IPS-20b (cell line): ENCODE measurements at regions not wholly inside any gene's neighbourhood (a gene's known extent, or its start where the extent isn't known, plus 50 kb on each side); places are given as distances from the start of the nearest gene placed in this dataset.

Experiments used
- H3K27ac ChIP-seq: one replicate; pipeline ENCODE4 v1.5.1; 2013; ENCODE audit warnings: low read length
- H3K27me3 ChIP-seq: 2 replicates; pipeline ENCODE4 v1.6.1; 2013; ENCODE audit warnings: mild to moderate bottlenecking, low read length, inconsistent platforms; ENCODE audit not compliant: insufficient read depth
- H3K36me3 ChIP-seq: 2 replicates; pipeline ENCODE4 v1.6.1; 2013; ENCODE audit warnings: low read depth, mild to moderate bottlenecking, inconsistent platforms, low read length, moderate library complexity; ENCODE audit not compliant: insufficient read depth
- H3K4me1 ChIP-seq: 2 replicates; pipeline ENCODE4 v1.6.1; 2013; ENCODE audit warnings: mild to moderate bottlenecking, control low read depth, inconsistent platforms, low read length, moderate library complexity; ENCODE audit not compliant: insufficient read depth
- H3K4me3 ChIP-seq: 2 replicates; pipeline ENCODE4 v1.5.1; 2013; ENCODE audit warnings: mild to moderate bottlenecking, low read length, inconsistent platforms
- H3K9ac ChIP-seq: 2 replicates; pipeline ENCODE4 v1.6.1; 2013; ENCODE audit warnings: low read depth, mild to moderate bottlenecking, inconsistent platforms, low read length, moderate library complexity
- H3K9me3 ChIP-seq: 2 replicates; pipeline ENCODE4 v1.6.1; 2013; ENCODE audit warnings: mild to moderate bottlenecking, low read depth, low read length, inconsistent platforms; ENCODE audit not compliant: insufficient read depth

DNA sequence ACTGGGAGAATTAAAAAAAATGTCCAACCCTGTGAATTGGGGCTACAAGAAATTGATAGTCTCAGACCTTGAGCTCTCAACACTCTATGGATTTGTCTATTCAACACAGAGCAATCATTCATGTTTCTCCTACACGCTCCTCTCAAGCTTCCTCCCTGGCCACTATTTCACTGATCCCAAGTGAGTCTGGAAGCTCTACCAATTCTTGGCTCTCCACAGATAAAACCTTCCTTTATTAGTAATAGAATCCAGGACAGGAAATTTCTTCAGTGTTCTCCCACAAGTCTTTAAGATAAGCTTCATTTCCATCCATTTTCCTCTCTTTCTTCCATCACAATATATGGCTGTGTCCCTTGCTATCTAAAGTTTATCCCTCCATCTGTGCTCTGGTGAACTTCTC is 215.1 kb upstream of the PAPPA start:
- Histone ChIP-seq H3K27ac (no peak overlapping the region), H3K27me3 (no peaks in the 10 kb centered on the region), H3K36me3 (no peaks in the 10 kb centered on the region), H3K9ac (no peak overlapping the region), H3K4me1 (no peaks in the 10 kb centered on the region), H3K4me3 (no peak overlapping the region), H3K9me3 (no peaks in the 10 kb centered on the region)

DNA sequence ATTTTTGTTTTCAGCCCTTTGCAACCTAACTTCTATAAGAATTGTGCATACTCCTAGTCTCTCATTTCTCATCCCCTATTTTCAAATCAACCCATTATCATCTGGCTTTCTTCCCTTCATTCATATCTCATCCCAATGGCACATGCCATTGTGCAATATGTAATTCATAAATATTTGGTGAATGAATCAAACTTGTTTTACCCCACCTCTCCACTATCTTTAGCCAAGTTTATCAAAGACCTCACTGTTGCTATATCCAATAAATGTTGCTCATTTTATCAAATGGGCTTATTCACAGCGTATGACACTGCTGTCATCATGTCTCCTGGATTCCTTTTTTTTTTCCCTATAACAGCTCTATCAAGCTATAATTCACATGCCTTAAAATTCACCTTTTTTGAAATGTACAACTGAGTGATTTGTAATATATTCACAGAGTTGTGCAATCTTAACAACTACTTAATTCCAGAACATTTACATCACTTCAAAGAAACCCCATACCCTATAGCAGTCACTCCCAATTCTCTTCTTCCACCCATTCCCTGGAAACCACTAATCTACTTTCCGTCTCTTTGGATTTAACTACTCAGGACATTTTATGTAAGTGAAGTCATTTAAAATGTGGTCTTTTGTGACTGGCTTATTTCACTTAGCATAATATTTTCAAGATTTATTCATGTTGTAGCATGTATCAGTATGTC is 214.4 kb upstream of the PAPPA start:
- Histone ChIP-seq H3K4me1 (no peaks in the 10 kb centered on the region; the same call in 1 of the 2 replicates), H3K4me3 (no peak overlapping the region), H3K9ac (no peak overlapping the region), H3K9me3 (no peaks in the 10 kb centered on the region), H3K36me3 (no peaks in the 10 kb centered on the region), H3K27ac (no peak overlapping the region), H3K27me3 (no peaks in the 10 kb centered on the region)

DNA sequence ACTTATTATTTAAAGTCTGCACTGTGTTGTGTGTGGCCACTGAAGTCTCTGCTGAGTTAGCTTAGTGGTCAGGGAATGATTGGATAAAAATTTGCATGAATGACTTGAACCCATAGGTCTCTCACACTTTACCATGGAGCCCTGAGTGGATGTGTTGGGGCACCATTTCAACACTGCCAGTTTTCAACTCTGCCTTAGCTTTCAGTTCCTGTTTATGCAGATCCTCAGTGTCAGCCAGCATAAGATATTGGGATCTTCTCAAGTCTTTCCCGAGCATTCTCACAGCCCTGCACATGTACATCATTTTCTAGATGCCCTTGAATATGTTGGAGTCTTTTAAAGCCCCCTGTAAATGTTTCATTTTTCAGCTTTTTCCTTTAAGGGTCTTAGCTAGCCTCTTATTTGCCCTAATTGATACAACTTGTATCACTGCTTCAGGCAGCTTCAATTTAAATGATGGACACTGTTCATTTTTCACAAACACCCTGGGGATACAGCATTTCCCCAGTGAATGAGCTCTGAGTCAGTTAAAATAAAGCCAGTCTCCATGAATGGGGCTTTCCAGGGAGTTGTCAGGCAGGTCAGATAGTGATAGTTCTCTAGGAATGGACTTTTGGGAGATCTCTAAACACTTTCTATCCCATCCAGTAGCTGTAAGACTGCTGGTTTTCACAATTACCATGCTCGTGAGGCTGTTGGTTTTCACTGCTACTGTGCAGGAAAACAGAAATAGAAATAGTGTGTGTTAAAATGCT is 211.9 kb upstream of the PAPPA start:
- H3K9me3 ChIP-seq: no peaks in the 10 kb centered on the region
- no peaks in the 10 kb centered on the region for H3K27me3 ChIP-seq
- H3K27ac ChIP-seq: no peak overlapping the region
- no peak overlapping the region for H3K4me3 ChIP-seq
- peaks cover 8% of the 10 kb centered on the region for H3K4me1 ChIP-seq
- H3K36me3 ChIP-seq: no peaks in the 10 kb centered on the region
- no peak overlapping the region for H3K9ac ChIP-seq

DNA sequence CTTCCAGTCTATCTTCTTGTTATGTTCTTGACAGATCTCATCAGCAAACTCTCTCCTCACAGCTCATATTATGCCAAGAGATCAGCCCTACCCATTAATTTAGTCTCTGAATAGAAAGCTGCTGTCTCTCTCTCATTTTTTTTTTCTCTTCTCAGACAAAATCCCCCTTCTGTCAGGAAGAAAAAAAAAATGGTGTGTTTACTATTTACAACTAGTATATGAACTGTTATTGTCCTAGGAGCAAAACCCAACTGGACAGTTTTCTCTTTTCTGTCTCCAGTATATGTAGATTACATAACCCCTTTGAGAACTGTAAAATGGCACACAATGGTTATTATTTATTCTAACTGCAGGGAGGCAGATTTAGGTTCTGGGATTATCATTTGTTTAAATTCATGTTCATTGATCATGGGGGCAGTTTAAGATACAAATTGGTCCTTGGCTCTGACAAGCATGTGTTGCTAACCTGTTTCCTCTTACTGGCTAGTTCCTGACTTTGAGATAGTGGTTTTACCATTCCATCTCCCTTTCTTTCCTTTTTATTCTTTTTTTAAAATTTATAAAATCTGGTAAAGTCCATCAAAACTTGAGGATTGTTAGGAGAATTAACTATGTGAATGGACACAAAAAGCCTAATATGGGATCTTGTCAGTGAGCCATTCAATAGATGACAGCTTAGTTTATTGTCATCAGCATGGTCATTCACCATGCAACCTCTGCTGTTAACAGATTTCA is 210.0 kb upstream of the PAPPA start:
- Histone ChIP-seq H3K4me1 (peaks cover 8% of the 10 kb centered on the region), H3K9me3 (no peaks in the 10 kb centered on the region), H3K4me3 (no peak overlapping the region), H3K27me3 (no peaks in the 10 kb centered on the region), H3K9ac (no peak overlapping the region), H3K27ac (no peak overlapping the region), H3K36me3 (no peaks in the 10 kb centered on the region)

DNA sequence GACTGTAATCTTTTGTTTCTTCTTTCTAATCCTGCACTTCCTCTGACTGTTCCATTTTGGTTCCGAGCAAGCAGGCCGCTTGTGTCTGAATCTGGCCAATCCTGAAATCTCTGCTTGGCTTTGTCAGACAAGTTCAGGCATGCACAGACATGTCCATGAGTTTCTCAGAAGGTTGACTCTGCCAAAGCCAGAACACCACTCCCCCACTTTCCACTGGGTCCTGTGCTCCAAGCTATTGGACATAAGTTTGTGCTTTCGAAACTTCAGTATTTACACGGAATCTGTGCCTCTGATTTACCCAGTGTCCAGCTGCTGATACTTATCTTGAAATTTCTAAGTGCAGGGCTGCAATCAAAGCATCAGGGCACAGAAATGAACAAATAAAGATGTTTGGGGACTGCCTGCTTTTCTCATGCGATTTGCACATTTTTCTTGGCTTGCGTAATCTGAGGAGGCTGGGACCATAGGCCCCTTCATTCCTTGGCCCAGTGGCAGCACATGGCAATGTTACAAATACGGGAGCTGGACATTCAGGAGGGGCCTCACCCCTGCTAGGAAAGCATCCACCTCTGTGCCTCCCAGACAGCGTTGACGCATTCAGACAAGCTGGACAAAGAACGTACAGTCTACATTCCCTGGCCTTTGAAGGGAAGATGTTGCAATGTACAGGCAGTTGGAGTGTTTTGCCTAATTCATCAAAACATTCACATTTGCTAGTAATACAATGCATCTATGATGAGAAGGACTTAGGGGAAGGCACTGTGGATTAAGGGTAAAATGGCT is 209.2 kb upstream of the PAPPA start:
- Histone ChIP-seq H3K27ac (no peak overlapping the region), H3K9me3 (no peaks in the 10 kb centered on the region), H3K9ac (no peak overlapping the region), H3K4me1 (peaks cover 8% of the 10 kb centered on the region), H3K4me3 (no peak overlapping the region), H3K27me3 (no peaks in the 10 kb centered on the region), H3K36me3 (no peaks in the 10 kb centered on the region)

DNA sequence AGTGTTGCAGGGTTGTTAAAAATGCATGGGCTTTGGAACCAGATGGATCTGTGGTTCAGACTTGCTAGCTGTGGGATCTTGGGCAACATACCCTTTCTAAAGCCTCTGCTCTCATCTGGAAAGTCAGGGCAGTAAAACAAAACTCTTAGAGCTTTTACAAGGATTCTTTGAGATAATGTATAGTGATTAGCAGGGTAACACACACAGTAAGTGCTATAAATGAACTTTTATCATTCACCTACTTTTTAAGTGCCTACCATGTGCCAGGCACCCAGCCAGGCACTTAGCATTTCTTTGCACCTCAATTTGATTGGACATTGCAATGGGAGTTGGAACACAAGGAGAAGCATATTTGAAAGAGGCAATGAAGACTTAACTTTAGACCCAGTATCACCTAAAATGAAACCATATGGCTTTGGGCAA is 208.6 kb upstream of the PAPPA start:
- peaks cover 8% of the 10 kb centered on the region for H3K4me1 ChIP-seq
- H3K9ac ChIP-seq: no peak overlapping the region
- H3K36me3 ChIP-seq: no peaks in the 10 kb centered on the region
- no peaks in the 10 kb centered on the region for H3K9me3 ChIP-seq
- no peaks in the 10 kb centered on the region for H3K27me3 ChIP-seq
- no peak overlapping the region for H3K27ac ChIP-seq
- H3K4me3 ChIP-seq: no peak overlapping the region

DNA sequence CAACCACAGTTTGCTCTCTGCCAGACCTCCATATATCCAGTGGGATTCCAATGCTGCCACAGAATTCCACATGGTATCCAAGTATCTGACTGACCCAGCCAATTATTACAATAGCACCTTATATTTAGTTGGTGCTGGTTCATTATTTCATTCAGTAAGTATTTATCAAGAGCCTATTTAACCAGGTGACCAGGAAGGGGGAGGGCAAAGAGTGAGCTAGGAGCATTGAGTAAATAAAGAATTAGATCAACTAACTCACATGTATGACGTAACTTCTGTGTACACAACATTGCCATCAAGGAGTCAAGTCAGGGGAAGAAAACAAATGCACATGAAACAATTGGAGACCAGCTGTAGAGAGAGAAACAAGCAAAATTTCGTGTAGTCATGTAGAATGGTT is 207.1 kb upstream of the PAPPA start:
- no peak overlapping the region for H3K9ac ChIP-seq
- no peak overlapping the region for H3K4me3 ChIP-seq
- no peak overlapping the region for H3K27ac ChIP-seq
- H3K9me3 ChIP-seq: no peaks in the 10 kb centered on the region
- no peaks in the 10 kb centered on the region for H3K36me3 ChIP-seq
- no peaks in the 10 kb centered on the region for H3K27me3 ChIP-seq
- peaks cover 8% of the 10 kb centered on the region for H3K4me1 ChIP-seq

DNA sequence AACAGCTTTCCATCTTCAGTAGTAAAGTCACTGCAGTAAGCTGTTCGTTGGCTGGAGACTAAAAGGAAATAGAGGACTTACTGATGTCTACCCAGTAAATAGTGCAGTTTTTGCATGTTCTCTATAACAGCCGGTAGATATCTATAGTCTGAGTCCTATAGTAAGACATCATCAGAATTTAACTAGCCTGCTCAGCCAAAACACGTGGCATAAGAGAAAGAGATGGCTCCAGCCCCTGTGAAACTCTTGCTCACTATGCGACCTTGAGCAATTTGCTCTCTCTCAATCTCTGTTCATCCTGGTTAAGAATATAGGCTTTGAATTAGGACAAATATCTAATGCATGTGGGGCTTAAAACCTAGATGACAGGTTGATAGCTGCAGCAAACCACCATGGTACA is 201.6 kb upstream of the PAPPA start:
- no peaks in the 10 kb centered on the region for H3K4me1 ChIP-seq
- H3K4me3 ChIP-seq: no peak overlapping the region
- H3K36me3 ChIP-seq: no peaks in the 10 kb centered on the region
- H3K27me3 ChIP-seq: no peaks in the 10 kb centered on the region
- H3K27ac ChIP-seq: no peak overlapping the region
- H3K9ac ChIP-seq: no peak overlapping the region
- no peaks in the 10 kb centered on the region for H3K9me3 ChIP-seq

DNA sequence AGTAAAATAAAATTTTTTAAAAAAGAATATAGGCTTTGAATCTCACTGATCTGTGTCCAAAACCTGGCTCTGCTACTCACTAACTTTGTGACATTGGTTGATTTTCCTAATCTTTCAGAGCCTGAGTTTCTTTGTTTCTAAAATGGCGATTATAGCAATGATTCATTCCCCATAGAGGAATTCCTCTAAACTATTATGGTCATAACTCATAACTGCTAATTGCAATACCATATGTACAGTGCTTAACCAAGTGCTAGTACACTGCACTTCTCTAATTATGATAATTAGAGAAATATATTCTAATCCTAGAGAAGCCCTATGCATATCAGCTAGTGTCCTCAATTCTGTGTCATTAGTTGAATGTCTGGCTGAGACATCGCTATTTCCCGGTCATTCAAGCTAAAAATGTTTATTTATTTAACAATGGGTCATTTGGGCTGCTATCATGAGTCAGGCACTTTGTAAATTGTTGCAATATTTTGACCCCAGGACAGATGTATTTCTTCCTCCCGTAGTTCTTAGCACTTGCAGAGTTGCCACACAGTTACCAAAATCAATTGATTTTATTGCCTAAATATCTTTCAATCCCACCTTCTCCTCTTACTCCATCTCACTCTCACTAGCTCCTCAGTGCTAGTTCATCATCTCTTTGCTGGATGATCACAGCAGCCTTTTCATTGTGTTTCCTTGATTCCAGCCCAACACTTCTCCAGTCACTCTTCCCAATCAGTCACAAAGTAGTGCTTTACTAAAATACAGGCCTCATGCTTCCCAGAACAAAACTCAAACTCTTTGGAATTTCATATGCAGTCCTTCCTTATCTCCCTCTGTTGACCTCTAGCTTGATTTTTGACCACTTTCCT is 200.9 kb upstream of the PAPPA start:
- no peak overlapping the region for H3K4me3 ChIP-seq
- H3K9ac ChIP-seq: no peak overlapping the region
- no peaks in the 10 kb centered on the region for H3K36me3 ChIP-seq
- no peaks in the 10 kb centered on the region for H3K27me3 ChIP-seq
- H3K9me3 ChIP-seq: no peaks in the 10 kb centered on the region
- no peak overlapping the region for H3K27ac ChIP-seq
- H3K4me1 ChIP-seq: no peaks in the 10 kb centered on the region

DNA sequence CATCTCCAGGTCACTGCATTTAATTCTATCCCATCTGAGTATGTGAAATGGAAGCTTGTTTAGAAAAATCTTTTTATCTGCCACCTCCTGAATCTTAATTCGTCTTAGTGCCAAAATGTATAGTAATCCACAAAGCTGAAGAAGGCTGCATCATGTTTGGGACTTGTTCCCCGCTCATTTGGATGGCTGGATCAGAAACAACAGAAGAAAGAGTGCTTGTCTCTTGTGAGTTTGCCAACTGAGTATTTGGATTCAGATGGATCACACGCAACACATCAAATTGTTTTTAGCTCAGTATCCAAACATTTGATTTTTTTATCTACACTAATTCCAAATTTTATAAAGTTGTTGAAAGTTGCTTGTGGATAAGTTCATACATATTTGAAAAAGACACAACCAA is 197.2 kb upstream of the PAPPA start:
- no peak overlapping the region for H3K4me3 ChIP-seq
- H3K27me3 ChIP-seq: no peaks in the 10 kb centered on the region
- no peaks in the 10 kb centered on the region for H3K36me3 ChIP-seq
- H3K9ac ChIP-seq: no peak overlapping the region
- H3K4me1 ChIP-seq: no peaks in the 10 kb centered on the region
- H3K9me3 ChIP-seq: no peaks in the 10 kb centered on the region
- H3K27ac ChIP-seq: no peak overlapping the region

DNA sequence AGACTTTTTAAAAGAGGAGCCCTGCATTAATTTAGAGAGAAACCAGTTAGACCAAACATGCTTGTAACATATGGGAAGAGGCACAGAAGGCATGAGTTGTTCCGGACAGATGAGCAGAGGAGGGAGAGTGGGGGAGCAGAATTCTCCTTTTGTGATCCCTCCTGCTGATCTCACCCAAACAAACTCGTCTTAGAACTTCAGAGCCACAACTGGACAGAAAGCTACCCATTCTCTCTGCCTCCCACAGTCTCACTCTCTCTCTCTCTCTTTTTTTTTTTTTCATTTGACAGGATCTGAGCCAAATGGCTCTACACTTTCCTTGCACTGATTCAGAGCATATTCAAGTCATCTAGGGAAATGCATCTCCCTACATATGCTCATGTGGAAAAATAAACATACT is 196.0 kb upstream of the PAPPA start:
- Histone ChIP-seq H3K27me3 (no peaks in the 10 kb centered on the region), H3K36me3 (no peaks in the 10 kb centered on the region), H3K9ac (no peak overlapping the region), H3K4me3 (no peak overlapping the region), H3K9me3 (no peaks in the 10 kb centered on the region), H3K4me1 (no peaks in the 10 kb centered on the region), H3K27ac (no peak overlapping the region)
